Panc1 (cell line): ENCODE measurements at regions not wholly inside any gene's neighbourhood (a gene's known extent, or its start where the extent isn't known, plus 50 kb on each side); places are given as distances from the start of the nearest gene placed in this dataset.

Experiments used
- ATAC-seq: fragments of 200-7000 bp; cut with Tn5 transposase; 2 replicates; pipeline ENCODE4 v1.9.1; 2020; ENCODE audit warnings: mild to moderate bottlenecking, moderate library complexity
- BruUV-seq: library from RNA; stranded (reverse); fragments of 400-500 nt; replicated peaks from 2 replicates; lab custom pipeline; 2021; lab: Mats Ljungman, UMichigan
- CTCF ChIA-PET: fragments of 300-600 bp; sonication (Branson Sonifier 250); formaldehyde crosslinking; loops from one replicate; lab custom pipeline; 2022; ENCODE audit warnings: antibody characterized with exemption; lab: Charles Lee
- POLR2A ChIA-PET: fragments of 300-600 bp; sonication (Branson Sonifier 250); formaldehyde crosslinking; loops from one replicate; lab custom pipeline; 2022; ENCODE audit warnings: antibody characterized with exemption; lab: Charles Lee
- DNase-seq: peaks from one replicate; pipeline ENCODE4 v3.0.0-alpha.2; 2010; ENCODE audit warnings: low read depth, low spot score
- H3K27ac ChIP-seq: 2 replicates; pipeline ENCODE4 v1.5.1; 2011; ENCODE audit warnings: mild to moderate bottlenecking, low read length, inconsistent platforms
- H3K27me3 ChIP-seq: fragments of 200-500 bp; sonication (Bioruptor generic); 2 replicates; pipeline ENCODE4 v1.6.0; 2014; ENCODE audit warnings: low read length, inconsistent platforms; ENCODE audit not compliant: control insufficient read depth, insufficient read depth
- H3K36me3 ChIP-seq: fragments of 200-500 bp; sonication (Bioruptor generic); 2 replicates; pipeline ENCODE4 v1.5.1; 2014; ENCODE audit warnings: inconsistent platforms, mild to moderate bottlenecking, low read length, moderate library complexity; ENCODE audit not compliant: control insufficient read depth, insufficient read depth
- H3K4me1 ChIP-seq: 2 replicates; pipeline ENCODE4 v1.5.1; 2011; ENCODE audit warnings: inconsistent platforms, mild to moderate bottlenecking, low read length, moderate library complexity; ENCODE audit not compliant: control insufficient read depth, insufficient read depth
- H3K4me3 ChIP-seq, 2 experiments: 2 replicates each; pipeline ENCODE4 v1.5.1; 2011 to 2012; ENCODE audit warnings: low read depth in 2 of 2, low read length in 2 of 2, mild to moderate bottlenecking in 2 of 2, inconsistent platforms in 1 of 2, moderate library complexity in 1 of 2
- H3K9me3 ChIP-seq: fragments of 200-500 bp; sonication (Bioruptor generic); 2 replicates; pipeline ENCODE4 v1.5.1; 2014; ENCODE audit warnings: low read depth, mild to moderate bottlenecking, inconsistent platforms, low read length, moderate library complexity; ENCODE audit not compliant: control insufficient read depth, insufficient read depth
- CTCF ChIP-seq: fragments of 450-650 bp; IDR thresholded peaks from 2 replicates; pipeline ENCODE4 v1.5.1; 2017; ENCODE audit warnings: mild to moderate bottlenecking
- POLR2AphosphoS5 ChIP-seq: IDR thresholded peaks from 2 replicates; pipeline ENCODE4 v1.6.1; 2012; ENCODE audit warnings: mild to moderate bottlenecking, low read depth, low read length, moderate library complexity
- REST ChIP-seq, 2 experiments: IDR thresholded peaks; 2 replicates each; pipeline ENCODE4 v1.6.1; 2011 to 2012; ENCODE audit warnings: low read depth in 2 of 2, control low read depth in 1 of 2, low read length in 1 of 2, mild to moderate bottlenecking in 1 of 2, moderate library complexity in 1 of 2; ENCODE audit not compliant: insufficient read depth in 1 of 2
- SIN3A ChIP-seq: IDR thresholded peaks from 2 replicates; pipeline ENCODE4 v1.6.1; 2012; ENCODE audit warnings: low read depth, mild to moderate bottlenecking, low read length, moderate library complexity, borderline replicate concordance; ENCODE audit not compliant: insufficient read depth
- TCF7L2 ChIP-seq: IDR thresholded peaks from 2 replicates; pipeline ENCODE4 v1.6.1; 2011; ENCODE audit warnings: mild to moderate bottlenecking, low read depth, low read length, inconsistent platforms
- in situ Hi-C: cut with HindIII; loops from 2 replicates; pipeline ENCODE4 v1.10.0; 2016; ENCODE audit warnings: low sequenced_read_pairs, low pct_unique_long_range_greater_than_20kb
- intact Hi-C: fragments of 100-400 bp; cut with micrococcal nuclease; formaldehyde crosslinking; loops from one replicate; pipeline ENCODE4 v1.10.0; 2022; ENCODE audit not compliant: unreplicated experiment

GRCh38 chr18:6558446-6559156, 143.9 kb upstream of the L3MBTL4 start:
- ATAC-seq: no peak
- H3K9me3 ChIP-seq: no peaks in the 10 kb centered on the region
- BruUV-seq: no TSS peak
- H3K36me3 ChIP-seq: no peaks in the 10 kb centered on the region
- TF ChIP-seq CTCF (no peak), REST (IDR thresholded peaks at IDR 0.05; ENCODE audit: insufficient read depth in 1 of 2, low read depth in 2 of 2, low read length in 1 of 2) (no peak), SIN3A (no peak), POLR2AphosphoS5 (no peak), TCF7L2 (no peak)
- POLR2A ChIA-PET: no interaction called here
- in situ Hi-C loops: no loop called here
- no peak for DNase-seq
- H3K4me3 ChIP-seq: no peak overlapping the region
- CTCF ChIA-PET: no interaction called here
- intact Hi-C loops: no loop called here
- no peaks in the 10 kb centered on the region for H3K4me1 ChIP-seq
- no peaks in the 10 kb centered on the region; the same call in 1 of the 2 replicates for H3K27me3 ChIP-seq
- no peak overlapping the region for H3K27ac ChIP-seq

- CTCF ChIA-PET: no interaction called here
Observed at GRCh38 chr18:6559296-6559695, 144.6 kb upstream of the L3MBTL4 start.

More at GRCh38 chr18:6559296-6559695, 144.6 kb upstream of the L3MBTL4 start:
- Histone ChIP-seq H3K27ac (no peak overlapping the region), H3K36me3 (no peaks in the 10 kb centered on the region), H3K9me3 (no peaks in the 10 kb centered on the region), H3K4me3 (no peak overlapping the region), H3K27me3 (no peaks in the 10 kb centered on the region; the same call in 1 of the 2 replicates), H3K4me1 (no peaks in the 10 kb centered on the region)
- ATAC-seq: no peak
- BruUV-seq: no TSS peak
- POLR2A ChIA-PET: no interaction called here
- in situ Hi-C loops (no loop called here), intact Hi-C loops (no loop called here)
- no peak for TF ChIP-seq CTCF
- no peak for DNase-seq
